OCI-LY1 (cell line): ENCODE measurements at regions not wholly inside any gene's neighbourhood (a gene's known extent, or its start where the extent isn't known, plus 50 kb on each side); places are given as distances from the start of the nearest gene placed in this dataset.

Experiments
- H2AFZ ChIP-seq: fragments of 200-600 bp; sonication (generic), shearing (Covaris generic); 2 replicates; pipeline ENCODE4 v1.6.0; 2014; ENCODE audit warnings: antibody characterized with exemption, mild to moderate bottlenecking, low read length
- H3F3A ChIP-seq: fragments of 200-600 bp; sonication (generic), shearing (Covaris generic); 2 replicates; pipeline ENCODE4 v1.6.0; 2014; ENCODE audit warnings: mild to moderate bottlenecking, antibody characterized with exemption, low read length, moderate library complexity; ENCODE audit not compliant: insufficient read depth
- H3K27ac ChIP-seq: fragments of 200-600 bp; sonication (generic); 2 replicates; pipeline ENCODE4 v1.5.1; 2014; ENCODE audit warnings: low read length, mixed run types, mild to moderate bottlenecking, low read depth; ENCODE audit not compliant: poor library complexity, severe bottlenecking
- H3K27me3 ChIP-seq: fragments of 200-600 bp; sonication (generic); 2 replicates; pipeline ENCODE4 v1.6.0; 2014; ENCODE audit warnings: antibody characterized with exemption, mild to moderate bottlenecking, low read length, moderate library complexity; ENCODE audit not compliant: insufficient read depth
- H3K36me3 ChIP-seq: fragments of 200-600 bp; sonication (generic); 2 replicates; pipeline ENCODE4 v1.6.1; 2014; ENCODE audit warnings: mild to moderate bottlenecking, antibody characterized with exemption, low read length, moderate library complexity, mixed read lengths; ENCODE audit not compliant: insufficient read depth
- H3K4me1 ChIP-seq: fragments of 200-600 bp; sonication (generic); 2 replicates; pipeline ENCODE4 v1.5.1; 2014; ENCODE audit warnings: mild to moderate bottlenecking, low read length, moderate library complexity; ENCODE audit not compliant: insufficient read depth, severe bottlenecking
- H3K4me2 ChIP-seq: fragments of 200-600 bp; sonication (generic), shearing (Covaris generic); 2 replicates; pipeline ENCODE4 v1.6.1; 2014; ENCODE audit warnings: low read length
- H3K4me3 ChIP-seq: fragments of 200-600 bp; sonication (generic); 2 replicates; pipeline ENCODE4 v1.5.1; 2014; ENCODE audit warnings: low read length, low read depth, mild to moderate bottlenecking, mixed read lengths; ENCODE audit not compliant: poor library complexity, severe bottlenecking
- H3K79me2 ChIP-seq: fragments of 200-600 bp; shearing (Covaris generic); 2 replicates; pipeline ENCODE4 v1.6.1; 2016; ENCODE audit warnings: mixed run types, low read length, mixed read lengths; ENCODE audit not compliant: insufficient read depth
- H3K9ac ChIP-seq: fragments of 200-600 bp; sonication (generic), shearing (Covaris generic); 2 replicates; pipeline ENCODE4 v1.6.1; 2014; ENCODE audit warnings: mild to moderate bottlenecking, low read length, mixed read lengths
- H3K9me2 ChIP-seq: fragments of 200-600 bp; sonication (generic), shearing (Covaris generic); 2 replicates; pipeline ENCODE4 v1.6.1; 2014; ENCODE audit warnings: low read depth, mild to moderate bottlenecking, low read length, mixed read lengths
- H3K9me3 ChIP-seq: fragments of 200-600 bp; shearing (Covaris generic); 2 replicates; pipeline ENCODE4 v1.6.1; 2014; ENCODE audit warnings: low read length, mixed read lengths
- H4K20me1 ChIP-seq: fragments of 200-600 bp; sonication (generic), shearing (Covaris generic); 2 replicates; pipeline ENCODE4 v1.6.0; 2016; ENCODE audit warnings: mild to moderate bottlenecking, low read length; ENCODE audit not compliant: insufficient read depth
- CTCF ChIP-seq: fragments of 200-600 bp; sonication (generic), shearing (Covaris generic); IDR thresholded peaks from 2 replicates; pipeline ENCODE4 v1.5.1; 2017; ENCODE audit warnings: mild to moderate bottlenecking, antibody characterized with exemption, low read length, moderate library complexity, mixed read lengths
- EZH2 ChIP-seq: fragments of 200-600 bp; sonication (generic), shearing (Covaris generic); IDR thresholded peaks from 2 replicates; pipeline ENCODE4 v1.8.0; 2017; ENCODE audit warnings: borderline replicate concordance, mixed run types, mild to moderate bottlenecking, antibody characterized with exemption, low read length, moderate library complexity, mixed read lengths

- Histone ChIP-seq H3K4me3 (no peak overlapping the region), H3K9me3 (no peaks in the 10 kb centered on the region), H3F3A (no peaks in the 10 kb centered on the region), H3K27ac (no peak overlapping the region), H3K9me2 (no peaks in the 10 kb centered on the region), H3K79me2 (no peaks in the 10 kb centered on the region), H3K4me1 (no peaks in the 10 kb centered on the region), H3K27me3 (no peaks in the 10 kb centered on the region), H2AFZ (no peak overlapping the region), H3K9ac (no peak overlapping the region), H4K20me1 (no peaks in the 10 kb centered on the region), H3K36me3 (no peaks in the 10 kb centered on the region), H3K4me2 (no peak overlapping the region)
- no peak for TF ChIP-seq EZH2
- TF ChIP-seq CTCF = no peak
Observed at GRCh38 chr3:59407425-59407824, 357.6 kb upstream of the CFAP20DC start.

GRCh38 chr3:59406943-59407342 lies 357.1 kb upstream of the CFAP20DC start:
- Histone ChIP-seq H3K79me2 (no peaks in the 10 kb centered on the region), H3K27me3 (no peaks in the 10 kb centered on the region), H3K9me3 (no peaks in the 10 kb centered on the region), H3K4me3 (no peak overlapping the region), H3K4me2 (no peak overlapping the region), H3F3A (no peaks in the 10 kb centered on the region), H2AFZ (no peak overlapping the region), H4K20me1 (no peaks in the 10 kb centered on the region), H3K36me3 (no peaks in the 10 kb centered on the region), H3K4me1 (no peaks in the 10 kb centered on the region), H3K9me2 (no peaks in the 10 kb centered on the region), H3K27ac (no peak overlapping the region), H3K9ac (no peak overlapping the region)
- TF ChIP-seq CTCF (no peak), EZH2 (no peak)

- H3K9ac ChIP-seq = no peak overlapping the region
- H3K4me3 ChIP-seq = no peak overlapping the region
- no peaks in the 10 kb centered on the region for H3K9me2 ChIP-seq
- H3K27ac ChIP-seq = no peak overlapping the region
- H3K9me3 ChIP-seq = no peaks in the 10 kb centered on the region
- H3K79me2 ChIP-seq = no peaks in the 10 kb centered on the region
- no peak overlapping the region for H2AFZ ChIP-seq
- H3F3A ChIP-seq = no peaks in the 10 kb centered on the region
- no peaks in the 10 kb centered on the region for H3K4me1 ChIP-seq
- H3K4me2 ChIP-seq = no peak overlapping the region
- no peak for TF ChIP-seq EZH2
- TF ChIP-seq CTCF = no peak
- H3K27me3 ChIP-seq = no peaks in the 10 kb centered on the region
- no peaks in the 10 kb centered on the region for H4K20me1 ChIP-seq
- H3K36me3 ChIP-seq = no peaks in the 10 kb centered on the region
Observed at GRCh38 chr3:59404851-59405250, 355.0 kb upstream of the CFAP20DC start.
